GM12878 (cell line): ENCODE measurements at regions not wholly inside any gene's neighbourhood (a gene's known extent, or its start where the extent isn't known, plus 50 kb on each side); places are given as distances from the start of the nearest gene placed in this dataset.

Experiments
- CTCF ChIP-seq, 3 experiments: IDR thresholded peaks in 2 of 3; conservative IDR thresholded peaks in 1 of 3; 2 replicates each; pipeline ENCODE4 v1.5.1; 2011; ENCODE audit warnings: low read depth in 3 of 3, low read length in 3 of 3, mild to moderate bottlenecking in 3 of 3, control low read depth in 2 of 3, moderate library complexity in 2 of 3, inconsistent platforms in 1 of 3, mixed read lengths in 1 of 3; ENCODE audit not compliant: control insufficient read depth in 2 of 3, insufficient read depth in 1 of 3; ENCODE audit errors: extremely low read depth in 1 of 3
- EGR1 ChIP-seq, 2 experiments: IDR thresholded peaks; 1 replicate in 1 of 2; 2 replicates in 1 of 2; pipeline ENCODE4 v1.6.1; 2011 to 2012; ENCODE audit warnings: low read depth in 2 of 2, low read length in 2 of 2, borderline replicate concordance in 1 of 2, mild to moderate bottlenecking in 1 of 2, moderate library complexity in 1 of 2
- EZH2 ChIP-seq: IDR thresholded peaks from 2 replicates; pipeline ENCODE4 v1.6.1; 2012; ENCODE audit warnings: low read depth, mild to moderate bottlenecking, control low read depth, inconsistent platforms, low read length, borderline replicate concordance; ENCODE audit not compliant: control insufficient read depth
- MEF2A ChIP-seq: IDR thresholded peaks from 2 replicates; pipeline ENCODE4 v1.6.1; 2011; ENCODE audit warnings: low read depth, mild to moderate bottlenecking, low read length, moderate library complexity; ENCODE audit not compliant: insufficient read depth
- NBN ChIP-seq: fragments of 450-650 bp; IDR thresholded peaks from 2 replicates; pipeline ENCODE4 v1.6.1; 2016
- POLR2A ChIP-seq: IDR thresholded peaks from 2 replicates; pipeline ENCODE4 v1.6.1; 2011; ENCODE audit warnings: low read depth, mild to moderate bottlenecking, low read length
- ZBTB33 ChIP-seq: fragments of 450-650 bp; IDR thresholded peaks from 2 replicates; pipeline ENCODE4 v1.6.1; 2017; ENCODE audit warnings: mild to moderate bottlenecking

- no peak for TF ChIP-seq ZBTB33
- no peak for TF ChIP-seq EGR1 (IDR thresholded peaks at IDR 0.05; ENCODE audit: borderline replicate concordance in 1 of 2, low read depth in 2 of 2, low read length in 2 of 2)
- TF ChIP-seq EZH2, result no peak
- peak; percentile 64; the same call in 1 of the 2 replicates for TF ChIP-seq NBN
- TF ChIP-seq CTCF (IDR thresholded peaks at IDR 0.05 in 2 of 3, conservative IDR thresholded peaks at IDR 0.05 in 1 of 3; ENCODE audit: control insufficient read depth in 2 of 3, extremely low read depth in 1 of 3, insufficient read depth in 1 of 3, low read depth in 3 of 3, low read length in 3 of 3), result no peak
- no peak for TF ChIP-seq POLR2A
- no peak for TF ChIP-seq MEF2A
Measured at GRCh38 chr4:176014583-176015108, 51.0 kb upstream of the WDR17 start.
